Panc1 (cell line): ENCODE measurements at regions not wholly inside any gene's neighbourhood (a gene's known extent, or its start where the extent isn't known, plus 50 kb on each side); places are given as distances from the start of the nearest gene placed in this dataset.

Source experiments
- ATAC-seq: fragments of 200-7000 bp; cut with Tn5 transposase; 2 replicates; pipeline ENCODE4 v1.9.1; 2020; ENCODE audit warnings: mild to moderate bottlenecking, moderate library complexity
- BruUV-seq: library from RNA; stranded (reverse); fragments of 400-500 nt; replicated peaks from 2 replicates; lab custom pipeline; 2021; lab: Mats Ljungman, UMichigan
- CTCF ChIA-PET: fragments of 300-600 bp; sonication (Branson Sonifier 250); formaldehyde crosslinking; loops from one replicate; lab custom pipeline; 2022; ENCODE audit warnings: antibody characterized with exemption; lab: Charles Lee
- POLR2A ChIA-PET: fragments of 300-600 bp; sonication (Branson Sonifier 250); formaldehyde crosslinking; loops from one replicate; lab custom pipeline; 2022; ENCODE audit warnings: antibody characterized with exemption; lab: Charles Lee
- DNase-seq: peaks from one replicate; pipeline ENCODE4 v3.0.0-alpha.2; 2010; ENCODE audit warnings: low read depth, low spot score
- H3K27ac ChIP-seq: 2 replicates; pipeline ENCODE4 v1.5.1; 2011; ENCODE audit warnings: mild to moderate bottlenecking, low read length, inconsistent platforms
- H3K27me3 ChIP-seq: fragments of 200-500 bp; sonication (Bioruptor generic); 2 replicates; pipeline ENCODE4 v1.6.0; 2014; ENCODE audit warnings: low read length, inconsistent platforms; ENCODE audit not compliant: control insufficient read depth, insufficient read depth
- H3K36me3 ChIP-seq: fragments of 200-500 bp; sonication (Bioruptor generic); 2 replicates; pipeline ENCODE4 v1.5.1; 2014; ENCODE audit warnings: inconsistent platforms, mild to moderate bottlenecking, low read length, moderate library complexity; ENCODE audit not compliant: control insufficient read depth, insufficient read depth
- H3K4me1 ChIP-seq: 2 replicates; pipeline ENCODE4 v1.5.1; 2011; ENCODE audit warnings: inconsistent platforms, mild to moderate bottlenecking, low read length, moderate library complexity; ENCODE audit not compliant: control insufficient read depth, insufficient read depth
- H3K4me3 ChIP-seq, 2 experiments: 2 replicates each; pipeline ENCODE4 v1.5.1; 2011 to 2012; ENCODE audit warnings: low read depth in 2 of 2, low read length in 2 of 2, mild to moderate bottlenecking in 2 of 2, inconsistent platforms in 1 of 2, moderate library complexity in 1 of 2
- H3K9me3 ChIP-seq: fragments of 200-500 bp; sonication (Bioruptor generic); 2 replicates; pipeline ENCODE4 v1.5.1; 2014; ENCODE audit warnings: low read depth, mild to moderate bottlenecking, inconsistent platforms, low read length, moderate library complexity; ENCODE audit not compliant: control insufficient read depth, insufficient read depth
- CTCF ChIP-seq: fragments of 450-650 bp; IDR thresholded peaks from 2 replicates; pipeline ENCODE4 v1.5.1; 2017; ENCODE audit warnings: mild to moderate bottlenecking
- POLR2AphosphoS5 ChIP-seq: IDR thresholded peaks from 2 replicates; pipeline ENCODE4 v1.6.1; 2012; ENCODE audit warnings: mild to moderate bottlenecking, low read depth, low read length, moderate library complexity
- REST ChIP-seq, 2 experiments: IDR thresholded peaks; 2 replicates each; pipeline ENCODE4 v1.6.1; 2011 to 2012; ENCODE audit warnings: low read depth in 2 of 2, control low read depth in 1 of 2, low read length in 1 of 2, mild to moderate bottlenecking in 1 of 2, moderate library complexity in 1 of 2; ENCODE audit not compliant: insufficient read depth in 1 of 2
- SIN3A ChIP-seq: IDR thresholded peaks from 2 replicates; pipeline ENCODE4 v1.6.1; 2012; ENCODE audit warnings: low read depth, mild to moderate bottlenecking, low read length, moderate library complexity, borderline replicate concordance; ENCODE audit not compliant: insufficient read depth
- TCF7L2 ChIP-seq: IDR thresholded peaks from 2 replicates; pipeline ENCODE4 v1.6.1; 2011; ENCODE audit warnings: mild to moderate bottlenecking, low read depth, low read length, inconsistent platforms
- in situ Hi-C: cut with HindIII; loops from 2 replicates; pipeline ENCODE4 v1.10.0; 2016; ENCODE audit warnings: low sequenced_read_pairs, low pct_unique_long_range_greater_than_20kb
- intact Hi-C: fragments of 100-400 bp; cut with micrococcal nuclease; formaldehyde crosslinking; loops from one replicate; pipeline ENCODE4 v1.10.0; 2022; ENCODE audit not compliant: unreplicated experiment

- no peak for ATAC-seq
- Histone ChIP-seq H3K4me3 (no peak overlapping the region), H3K36me3 (no peaks in the 10 kb centered on the region), H3K9me3 (no peaks in the 10 kb centered on the region), H3K27ac (no peak overlapping the region), H3K27me3 (no peaks in the 10 kb centered on the region), H3K4me1 (no peaks in the 10 kb centered on the region)
- intact Hi-C loops (no loop called here), in situ Hi-C loops (no loop called here)
- DNase-seq, result no peak
- ChIA-PET POLR2A (no interaction called here), CTCF (no interaction called here)
- no peak for TF ChIP-seq POLR2AphosphoS5
- no peak for TF ChIP-seq SIN3A
- no peak for TF ChIP-seq TCF7L2
- no peak for TF ChIP-seq REST (IDR thresholded peaks at IDR 0.05; ENCODE audit: insufficient read depth in 1 of 2, low read depth in 2 of 2, low read length in 1 of 2)
- no peak for TF ChIP-seq CTCF
- no TSS peak for BruUV-seq
Observed at GRCh38 chr14:98608071-98609060, 663.6 kb downstream of the BCL11B start.

GRCh38 chr14:98612434-98613200 is 659.4 kb downstream of the BCL11B start:
- BruUV-seq, result no TSS peak
- no peak for DNase-seq
- Histone ChIP-seq H3K27me3 (no peaks in the 10 kb centered on the region), H3K36me3 (no peaks in the 10 kb centered on the region), H3K9me3 (no peaks in the 10 kb centered on the region), H3K27ac (no peak overlapping the region), H3K4me3 (no peak overlapping the region), H3K4me1 (no peaks in the 10 kb centered on the region)
- no peak for ATAC-seq
- intact Hi-C loops, result no loop called here
- POLR2A ChIA-PET, result no interaction called here
- CTCF ChIA-PET, result no interaction called here
- TF ChIP-seq SIN3A, result no peak
- TF ChIP-seq TCF7L2, result no peak
- no peak for TF ChIP-seq POLR2AphosphoS5
- in situ Hi-C loops, result no loop called here
